ENCODE measurements at regions not wholly inside any gene's neighbourhood (a gene's known extent, or its start where the extent isn't known, plus 50 kb on each side); places are given as distances from the start of the nearest gene placed in this dataset.

DNA sequence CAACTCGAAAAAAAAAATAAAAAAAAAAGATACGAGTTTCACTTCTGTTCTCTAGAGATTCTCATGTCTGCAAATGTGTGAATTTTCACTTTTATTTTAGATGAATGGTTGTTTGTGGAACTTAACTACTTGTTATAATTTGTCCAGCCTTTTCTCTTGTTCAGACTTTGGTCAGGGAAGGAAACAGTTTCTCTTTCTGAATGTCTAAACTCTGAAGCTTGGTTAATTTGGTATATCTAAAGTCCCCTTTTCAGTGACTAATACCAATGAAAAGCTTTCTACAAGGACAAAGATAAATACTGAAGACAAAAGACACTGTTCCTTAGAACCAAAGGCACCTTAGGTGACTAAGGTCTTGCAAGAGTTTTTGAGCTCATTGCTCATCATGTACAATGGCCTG, 144.4 kb upstream of the PIEZO2 start:
- Histone ChIP-seq H3K4me3 (no peak overlapping the region), H3K27ac (no peak overlapping the region)
- DNase-seq (ENCODE audit: low spot score) = no peak
- TF ChIP-seq, protein P1, sequence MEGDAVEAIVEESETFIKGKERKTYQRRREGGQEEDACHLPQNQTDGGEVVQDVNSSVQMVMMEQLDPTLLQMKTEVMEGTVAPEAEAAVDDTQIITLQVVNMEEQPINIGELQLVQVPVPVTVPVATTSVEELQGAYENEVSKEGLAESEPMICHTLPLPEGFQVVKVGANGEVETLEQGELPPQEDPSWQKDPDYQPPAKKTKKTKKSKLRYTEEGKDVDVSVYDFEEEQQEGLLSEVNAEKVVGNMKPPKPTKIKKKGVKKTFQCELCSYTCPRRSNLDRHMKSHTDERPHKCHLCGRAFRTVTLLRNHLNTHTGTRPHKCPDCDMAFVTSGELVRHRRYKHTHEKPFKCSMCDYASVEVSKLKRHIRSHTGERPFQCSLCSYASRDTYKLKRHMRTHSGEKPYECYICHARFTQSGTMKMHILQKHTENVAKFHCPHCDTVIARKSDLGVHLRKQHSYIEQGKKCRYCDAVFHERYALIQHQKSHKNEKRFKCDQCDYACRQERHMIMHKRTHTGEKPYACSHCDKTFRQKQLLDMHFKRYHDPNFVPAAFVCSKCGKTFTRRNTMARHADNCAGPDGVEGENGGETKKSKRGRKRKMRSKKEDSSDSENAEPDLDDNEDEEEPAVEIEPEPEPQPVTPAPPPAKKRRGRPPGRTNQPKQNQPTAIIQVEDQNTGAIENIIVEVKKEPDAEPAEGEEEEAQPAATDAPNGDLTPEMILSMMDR (IDR thresholded peaks at IDR 0.05) = no peak

DNA sequence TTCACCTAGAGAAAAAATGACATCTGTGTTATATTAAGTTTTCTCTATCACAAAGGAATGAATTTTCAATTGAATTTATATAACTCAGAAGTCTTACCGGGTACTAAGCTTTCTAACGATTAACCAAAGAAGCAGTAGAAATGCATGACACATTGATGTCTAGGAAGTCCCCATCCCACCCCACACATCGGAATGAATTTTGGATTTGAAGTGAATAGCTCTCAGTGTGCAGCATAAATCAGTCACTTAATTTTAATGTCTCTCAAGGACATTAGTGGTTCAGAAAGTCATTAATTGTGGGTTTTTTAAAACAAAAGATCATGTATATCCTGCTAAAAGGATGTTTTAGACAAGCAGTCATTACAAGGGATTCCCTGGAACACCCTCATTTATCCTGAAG, 141.4 kb upstream of the PIEZO2 start:
- Histone ChIP-seq H3K27ac (no peak overlapping the region), H3K4me3 (no peak overlapping the region)
- DNase-seq (ENCODE audit: low spot score) = no peak
- TF ChIP-seq, protein P1 (IDR thresholded peaks at IDR 0.05) = no peak

DNA sequence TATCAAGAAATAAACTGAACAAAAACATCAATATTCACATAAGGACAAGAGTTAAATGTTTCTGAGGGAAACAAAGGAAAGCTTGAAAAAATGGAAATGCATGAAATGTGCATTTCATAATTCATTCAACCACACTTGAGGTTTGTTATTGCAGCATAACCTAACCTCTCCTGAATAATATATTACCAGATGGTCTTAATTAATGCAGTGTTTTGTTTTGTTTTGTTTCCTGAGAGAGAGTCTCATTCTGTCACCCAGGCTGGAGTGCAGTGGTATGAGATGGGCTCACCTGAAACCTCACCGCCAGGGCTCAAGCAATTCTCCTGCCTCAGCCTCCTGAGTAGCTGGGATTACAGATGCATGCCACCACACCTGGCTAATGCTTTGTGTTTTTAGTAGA, 139.9 kb upstream of the PIEZO2 start:
- Histone ChIP-seq H3K27ac (no peak overlapping the region), H3K4me3 (no peak overlapping the region)
- DNase-seq (ENCODE audit: low spot score) = no peak
- TF ChIP-seq, protein P1 (IDR thresholded peaks at IDR 0.05) = no peak

DNA sequence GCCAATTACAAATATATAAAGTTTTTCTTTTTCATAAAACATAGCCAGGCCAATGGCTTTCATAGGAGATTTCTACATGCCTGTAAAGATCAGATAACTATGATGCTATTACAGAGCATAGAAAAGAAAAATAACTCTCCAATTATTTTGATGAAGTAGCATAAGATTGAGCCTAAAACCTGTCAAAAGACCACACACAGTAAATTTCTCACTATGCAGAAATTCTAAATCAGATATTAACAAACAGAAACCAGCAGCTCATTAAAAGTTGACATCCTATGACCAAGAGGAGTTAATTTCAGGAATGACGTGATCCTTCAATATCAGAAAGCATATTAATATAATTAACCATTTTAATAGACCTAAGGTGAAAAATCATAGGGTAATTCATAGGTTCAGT, 139.0 kb upstream of the PIEZO2 start:
- H3K4me3 ChIP-seq = no peak overlapping the region
- DNase-seq (ENCODE audit: low spot score) = no peak
- TF ChIP-seq, protein P1 (IDR thresholded peaks at IDR 0.05) = no peak
- H3K27ac ChIP-seq = no peak overlapping the region

DNA sequence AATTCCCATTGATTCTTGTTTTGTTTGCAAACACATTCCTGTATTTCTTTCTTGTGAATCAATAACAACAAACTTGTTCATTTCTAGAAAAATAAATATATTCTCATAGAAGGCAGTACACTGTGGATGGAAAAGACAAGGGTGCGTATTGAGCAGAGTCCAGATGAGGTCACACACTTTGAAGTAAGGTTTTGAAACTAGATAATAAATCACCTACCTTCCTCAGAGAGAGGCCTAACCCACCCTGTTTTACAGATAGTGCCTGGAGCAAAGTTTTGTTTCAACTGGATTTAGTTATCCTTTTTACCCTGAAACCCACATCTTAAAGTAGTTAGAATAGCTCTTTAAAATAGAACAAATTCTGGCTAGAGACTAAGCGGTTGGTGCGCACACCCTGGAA, 137.1 kb upstream of the PIEZO2 start:
- Histone ChIP-seq H3K4me3 (no peak overlapping the region), H3K27ac (no peak overlapping the region)
- DNase-seq (ENCODE audit: low spot score) = no peak
- TF ChIP-seq, protein P1 (IDR thresholded peaks at IDR 0.05) = no peak

DNA sequence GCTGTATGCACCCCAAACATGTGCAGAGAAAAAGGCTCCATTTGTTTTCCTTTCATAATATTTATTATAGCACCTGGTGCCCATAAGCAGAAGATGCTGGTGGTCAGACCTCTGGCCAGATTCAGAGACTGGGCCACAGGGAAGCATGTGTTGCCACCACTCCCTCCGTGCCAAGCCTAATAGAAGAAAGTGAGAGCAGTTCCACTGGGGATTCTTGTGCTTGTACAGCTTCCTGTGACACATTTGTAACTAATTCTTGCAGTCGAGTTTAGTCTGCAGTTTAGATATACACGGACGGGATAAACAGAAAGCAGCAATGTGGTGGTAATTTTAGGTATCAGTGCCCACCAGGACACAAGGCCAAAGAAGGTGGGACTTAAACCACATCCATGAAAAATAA, 135.4 kb upstream of the PIEZO2 start:
- H3K27ac ChIP-seq = peak overlapping the region in 1 of 2 donors; percentile 26
- H3K4me3 ChIP-seq = no peak overlapping the region
- no peak for DNase-seq (ENCODE audit: low spot score)
- TF ChIP-seq, protein P1 (IDR thresholded peaks at IDR 0.05) = no peak

DNA sequence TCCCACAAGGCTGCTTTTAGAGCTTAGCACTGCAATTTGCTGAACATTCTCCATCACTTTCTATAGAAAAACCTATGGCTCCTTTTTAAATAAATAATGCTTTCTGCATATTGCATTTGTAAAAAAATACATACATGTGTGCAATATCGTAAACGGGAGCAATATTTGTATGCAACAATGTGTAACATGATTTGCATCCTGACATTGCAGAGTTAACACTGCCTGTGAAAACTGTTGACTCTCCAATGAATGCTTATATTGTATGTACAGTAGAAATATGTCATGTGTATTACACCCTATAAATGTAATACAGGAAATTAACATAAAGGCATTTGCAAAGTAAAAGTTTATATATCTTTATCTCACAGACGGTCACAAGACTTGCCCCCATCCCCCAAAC, 135.0 kb upstream of the PIEZO2 start:
- Histone ChIP-seq H3K4me3 (no peak overlapping the region), H3K27ac (no peak overlapping the region)
- DNase-seq (ENCODE audit: low spot score) = no peak
- TF ChIP-seq, protein P1 (IDR thresholded peaks at IDR 0.05) = no peak

All from coronary artery (tissue), 2 donors.